ENCODE measurements at regions not wholly inside any gene's neighbourhood (a gene's known extent, or its start where the extent isn't known, plus 50 kb on each side); places are given as distances from the start of the nearest gene placed in this dataset.

- H3K4me1 ChIP-seq = no peaks in the 10 kb centered on the region
- H3K36me3 ChIP-seq = no peaks in the 10 kb centered on the region
- H3K4me3 ChIP-seq = no peak overlapping the region
- DNase-seq (ENCODE audit: low spot score in 2 of 2) = no peak
- H3K9me3 ChIP-seq = no peaks in the 10 kb centered on the region
- H3K27ac ChIP-seq = no peak overlapping the region
- TF ChIP-seq EP300 (IDR thresholded peaks at IDR 0.05) (no peak), CTCF (IDR thresholded peaks at IDR 0.05) (peak in 1 of 2 donors; percentile 26)
- peaks cover 8% of the 10 kb centered on the region for H3K27me3 ChIP-seq
- 46% methylated on average over 13 of the region's 13 CpGs for WGBS
Observed at GRCh38 chr14:106556665-106557289, 1030.4 kb downstream of the TMEM121 start.

- no peak for DNase-seq (ENCODE audit: low spot score in 2 of 2)
- WGBS = 35% methylated on average over 6 of the region's 6 CpGs
- H3K27ac ChIP-seq = no peak overlapping the region
- peaks cover 8% of the 10 kb centered on the region for H3K27me3 ChIP-seq
- H3K9me3 ChIP-seq = no peaks in the 10 kb centered on the region
- no peaks in the 10 kb centered on the region for H3K36me3 ChIP-seq
- no peak overlapping the region for H3K4me3 ChIP-seq
- no peaks in the 10 kb centered on the region for H3K4me1 ChIP-seq
- TF ChIP-seq CTCF (IDR thresholded peaks at IDR 0.05) (no peak), POLR2A (IDR thresholded peaks at IDR 0.05) (no peak), EP300 (IDR thresholded peaks at IDR 0.05) (no peak), POLR2AphosphoS5 (IDR thresholded peaks at IDR 0.05) (no peak)
Observed at GRCh38 chr14:106562451-106562850, 1036.1 kb downstream of the TMEM121 start.

GRCh38 chr14:106564058-106564643 is 1037.8 kb downstream of the TMEM121 start:
- Histone ChIP-seq H3K4me3 (no peak overlapping the region), H3K4me1 (no peaks in the 10 kb centered on the region), H3K9me3 (no peaks in the 10 kb centered on the region), H3K27me3 (peaks cover 3% of the 10 kb centered on the region), H3K36me3 (no peaks in the 10 kb centered on the region), H3K27ac (no peak overlapping the region)
- no peak for DNase-seq (ENCODE audit: low spot score in 2 of 2)
- WGBS = 58% methylated on average over 14 of the region's 14 CpGs
- no peak for TF ChIP-seq EP300 (IDR thresholded peaks at IDR 0.05)
- TF ChIP-seq CTCF (IDR thresholded peaks at IDR 0.05) = peak in 1 of 2 donors; percentile 25
- no peak for TF ChIP-seq POLR2AphosphoS5 (IDR thresholded peaks at IDR 0.05)

- no peak for TF ChIP-seq EP300 (IDR thresholded peaks at IDR 0.05)
- no peak for TF ChIP-seq POLR2A (IDR thresholded peaks at IDR 0.05)
- no peak for TF ChIP-seq CTCF (IDR thresholded peaks at IDR 0.05)
- TF ChIP-seq POLR2AphosphoS5 (IDR thresholded peaks at IDR 0.05) = no peak
- Histone ChIP-seq H3K36me3 (no peaks in the 10 kb centered on the region), H3K9me3 (no peaks in the 10 kb centered on the region), H3K4me1 (no peaks in the 10 kb centered on the region), H3K4me3 (no peak overlapping the region), H3K27me3 (peaks cover 3% of the 10 kb centered on the region), H3K27ac (no peak overlapping the region)
- 75% methylated on average over 7 of the region's 11 CpGs for WGBS
- DNase-seq (ENCODE audit: low spot score in 2 of 2) = no peak
Observed at GRCh38 chr14:106578481-106578880, 1052.1 kb downstream of the TMEM121 start.

GRCh38 chr14:106579084-106579483 is 1052.7 kb downstream of the TMEM121 start:
- no peak for DNase-seq (ENCODE audit: low spot score in 2 of 2)
- Histone ChIP-seq H3K4me3 (no peak overlapping the region), H3K9me3 (no peaks in the 10 kb centered on the region), H3K27ac (no peak overlapping the region), H3K36me3 (no peaks in the 10 kb centered on the region), H3K27me3 (peaks cover 3% of the 10 kb centered on the region), H3K4me1 (no peaks in the 10 kb centered on the region)
- TF ChIP-seq POLR2AphosphoS5 (IDR thresholded peaks at IDR 0.05) = no peak
- TF ChIP-seq POLR2A (IDR thresholded peaks at IDR 0.05) = no peak
- TF ChIP-seq CTCF (IDR thresholded peaks at IDR 0.05) = no peak
- no peak for TF ChIP-seq EP300 (IDR thresholded peaks at IDR 0.05)
- 76% methylated on average over 6 of the region's 6 CpGs for WGBS
